Adrenal gland (tissue), 9 donors: ENCODE measurements at regions not wholly inside any gene's neighbourhood (a gene's known extent, or its start where the extent isn't known, plus 50 kb on each side); places are given as distances from the start of the nearest gene placed in this dataset.

Source experiments
- DNase-seq, 7 donors: peaks; one replicate each; pipeline ENCODE4 v3.0.0-alpha.2; 2019 to 2020
- H3K27ac ChIP-seq, 5 donors: fragments of 200-600 bp; sonication (generic) in 4 of 5; 1 replicate in 3 of 5; 2 replicates in 2 of 5; pipeline versions ENCODE4 v1.5.1 to v1.8.0; 2016 to 2020; ENCODE audit warnings: mild to moderate bottlenecking in 1 of 5
- H3K27me3 ChIP-seq: fragments of 200-600 bp; 2 replicates; pipeline ENCODE4 v1.8.0; 2021
- H3K36me3 ChIP-seq, 2 donors: fragments of 200-600 bp; replicated peaks in 1 of 2; 1 replicate in 1 of 2; 2 replicates in 1 of 2; pipeline versions ENCODE4 v1.5.1 to v1.8.0; 2018 to 2022
- H3K4me1 ChIP-seq, 2 donors: fragments of 200-600 bp; replicated peaks in 1 of 2; 1 replicate in 1 of 2; 2 replicates in 1 of 2; pipeline versions ENCODE4 v1.5.1 to v1.8.0; 2018 to 2021
- H3K4me3 ChIP-seq, 4 donors: fragments of 200-600 bp; sonication (generic) in 3 of 4; one replicate each; pipeline ENCODE4 v1.5.1; 2016 to 2018
- H3K9me3 ChIP-seq, 3 donors: fragments of 200-600 bp; sonication (generic) in 1 of 3; replicated peaks in 1 of 3; 1 replicate in 2 of 3; 2 replicates in 1 of 3; pipeline versions ENCODE4 v1.5.1 to v1.8.0; 2016 to 2021
- POLR2A ChIP-seq, 2 donors: fragments of 450-650 bp; IDR thresholded peaks; one replicate each; pipeline ENCODE4 v1.6.1; 2017; ENCODE audit warnings: antibody characterized with exemption in 2 of 2, mild to moderate bottlenecking in 2 of 2, moderate library complexity in 1 of 2
- WGBS, 4 donors: extraction: QIAGEN DNeasy Blood & Tissue Kit in 2 of 4; methylation state at CpG; one replicate each; pipeline versions ENCODE4 v1.1.5 to v1.1.7; 2013 to 2017; 5-methylcytosine and 5-hydroxymethylcytosine counted together
- intact Hi-C, 2 donors: fragments of 100-400 bp; cut with DNase I; formaldehyde crosslinking; loops; one replicate each; pipeline versions ENCODE4 v1.14.1 to v1.15.0; 2022 to 2023
- TF ChIP-seq, protein P1 (sequence below), 6 experiments: fragments of 450-650 bp in 4 of 6; fragments of 200-600 bp in 2 of 6; sonication (generic) in 1 of 6; IDR thresholded peaks; 1 replicate in 5 of 6; 2 replicates in 1 of 6; pipeline versions ENCODE4 v1.5.1 to v1.8.0; 2016 to 2021; ENCODE audit warnings: antibody characterized with exemption in 6 of 6, mild to moderate bottlenecking in 2 of 6, moderate library complexity in 1 of 6
- donor health status: healthy with polysubstance abuse.
- donor health status: Bipolar disorder and iron deficiency.
- donor health status: DM: yes; HTN: yes; CAD: no.
- donor health status: DM: no; HTN: no; CAD: no.
- donor health status: DM: no; HTN: no; CAD: no.

DNA sequence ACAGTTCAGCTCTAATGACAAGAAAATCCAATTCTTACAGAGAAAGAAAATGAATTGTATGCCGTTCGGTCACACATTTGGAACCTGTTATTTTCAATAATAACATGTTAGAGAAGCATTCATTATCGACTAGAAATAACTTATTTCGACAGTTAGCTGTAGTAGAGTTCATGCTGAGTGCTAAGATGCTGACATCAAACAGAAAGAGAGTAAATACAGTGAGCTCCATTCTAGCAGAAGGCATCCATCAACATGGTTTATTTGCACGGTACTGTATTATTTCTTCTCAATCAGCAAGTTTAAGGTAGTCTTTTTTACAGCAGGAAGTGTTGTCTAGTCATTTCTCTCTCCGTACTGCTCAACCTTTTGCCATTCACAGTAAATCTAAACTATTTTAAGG lies 732.1 kb downstream of the STIM2 start:
- no peak overlapping the region for H3K27ac ChIP-seq
- 44 to 59% (median 49%) methylated on average over 6 of the region's 6 CpGs for WGBS, 4 donors
- no peaks in the 10 kb centered on the region for H3K9me3 ChIP-seq
- H3K4me1 ChIP-seq, result no peaks in the 10 kb centered on the region
- TF ChIP-seq, protein P1, sequence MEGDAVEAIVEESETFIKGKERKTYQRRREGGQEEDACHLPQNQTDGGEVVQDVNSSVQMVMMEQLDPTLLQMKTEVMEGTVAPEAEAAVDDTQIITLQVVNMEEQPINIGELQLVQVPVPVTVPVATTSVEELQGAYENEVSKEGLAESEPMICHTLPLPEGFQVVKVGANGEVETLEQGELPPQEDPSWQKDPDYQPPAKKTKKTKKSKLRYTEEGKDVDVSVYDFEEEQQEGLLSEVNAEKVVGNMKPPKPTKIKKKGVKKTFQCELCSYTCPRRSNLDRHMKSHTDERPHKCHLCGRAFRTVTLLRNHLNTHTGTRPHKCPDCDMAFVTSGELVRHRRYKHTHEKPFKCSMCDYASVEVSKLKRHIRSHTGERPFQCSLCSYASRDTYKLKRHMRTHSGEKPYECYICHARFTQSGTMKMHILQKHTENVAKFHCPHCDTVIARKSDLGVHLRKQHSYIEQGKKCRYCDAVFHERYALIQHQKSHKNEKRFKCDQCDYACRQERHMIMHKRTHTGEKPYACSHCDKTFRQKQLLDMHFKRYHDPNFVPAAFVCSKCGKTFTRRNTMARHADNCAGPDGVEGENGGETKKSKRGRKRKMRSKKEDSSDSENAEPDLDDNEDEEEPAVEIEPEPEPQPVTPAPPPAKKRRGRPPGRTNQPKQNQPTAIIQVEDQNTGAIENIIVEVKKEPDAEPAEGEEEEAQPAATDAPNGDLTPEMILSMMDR (IDR thresholded peaks at IDR 0.05), result no peak
- TF ChIP-seq POLR2A (IDR thresholded peaks at IDR 0.05), result no peak
- H3K36me3 ChIP-seq, result no peaks in the 10 kb centered on the region
- intact Hi-C loops, result no loop called here
- H3K4me3 ChIP-seq, result no peak overlapping the region
- H3K27me3 ChIP-seq, result no peaks in the 10 kb centered on the region
- no peak for DNase-seq

GRCh38 chr4:27594922-27595321 lies 734.3 kb downstream of the STIM2 start:
- no peaks in the 10 kb centered on the region for H3K36me3 ChIP-seq
- H3K9me3 ChIP-seq, result no peaks in the 10 kb centered on the region
- no peaks in the 10 kb centered on the region for H3K4me1 ChIP-seq
- H3K27ac ChIP-seq, result no peak overlapping the region
- 62 to 69% (median 64%) methylated on average over 5 of the region's 5 CpGs for WGBS, 4 donors
- DNase-seq, result no peak
- intact Hi-C loops, result no loop called here
- H3K4me3 ChIP-seq, result no peak overlapping the region
- TF ChIP-seq POLR2A (IDR thresholded peaks at IDR 0.05), result no peak
- TF ChIP-seq, protein P1 (IDR thresholded peaks at IDR 0.05), result no peak
- no peaks in the 10 kb centered on the region for H3K27me3 ChIP-seq

- H3K36me3 ChIP-seq, result no peaks in the 10 kb centered on the region
- intact Hi-C loops, result no loop called here
- no peak overlapping the region for H3K27ac ChIP-seq
- no peak for TF ChIP-seq POLR2A (IDR thresholded peaks at IDR 0.05)
- TF ChIP-seq, protein P1 (IDR thresholded peaks at IDR 0.05), result no peak
- 26 to 45% (median 36%) methylated on average over 10 of the region's 10 CpGs for WGBS, 4 donors
- H3K4me1 ChIP-seq, result no peaks in the 10 kb centered on the region
- H3K9me3 ChIP-seq, result no peaks in the 10 kb centered on the region
- DNase-seq, result no peak
- H3K4me3 ChIP-seq, result no peak overlapping the region
- H3K27me3 ChIP-seq, result no peaks in the 10 kb centered on the region
These were observed 735.1 kb downstream of the STIM2 start for GRCh38 chr4:27595571-27596360.

- Histone ChIP-seq H3K27me3 (no peaks in the 10 kb centered on the region), H3K36me3 (no peaks in the 10 kb centered on the region), H3K4me1 (no peaks in the 10 kb centered on the region), H3K9me3 (no peaks in the 10 kb centered on the region), H3K27ac (no peak overlapping the region), H3K4me3 (no peak overlapping the region)
- no peak for DNase-seq
- intact Hi-C loops, result no loop called here
- no peak for TF ChIP-seq POLR2A (IDR thresholded peaks at IDR 0.05)
- TF ChIP-seq, protein P1 (IDR thresholded peaks at IDR 0.05), result no peak
These were observed 741.5 kb downstream of the STIM2 start for GRCh38 chr4:27602172-27602571.
